ENCODE measurements at regions not wholly inside any gene's neighbourhood (a gene's known extent, or its start where the extent isn't known, plus 50 kb on each side); places are given as distances from the start of the nearest gene placed in this dataset.
"Not testable (repeated sequence)": the region's sequence is repeated elsewhere in the genome, so short reads cannot be mapped to it uniquely, and the experiment has no call there.

DNA sequence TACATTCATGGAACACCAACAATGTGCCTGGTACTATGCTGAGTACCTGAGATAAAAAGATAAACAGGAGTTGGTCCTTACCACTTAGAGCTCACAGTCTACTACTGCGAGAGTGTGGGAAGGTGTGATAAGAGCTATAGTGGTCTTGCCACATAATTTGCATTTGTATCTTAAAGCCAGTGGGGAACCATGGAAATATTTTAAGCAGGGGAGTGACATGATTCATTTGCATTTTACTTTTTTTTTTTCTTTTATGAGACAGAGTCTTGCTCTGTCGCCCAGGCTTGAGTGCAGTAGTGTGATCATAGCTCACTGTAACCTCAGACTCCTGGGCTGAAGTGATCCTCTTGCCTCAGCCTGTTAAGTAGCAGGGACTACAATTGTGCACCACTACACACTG is 53.6 kb downstream of the SRGAP2 start:
- H3K27me3 ChIP-seq (ENCODE audit: control insufficient read depth in 4 of 4, insufficient read depth in 4 of 4, low read length in 3 of 4); H3K9me3 ChIP-seq (ENCODE audit: control insufficient read depth in 4 of 4, low read length in 3 of 4): not testable (repeated sequence)
- no CpG with 5 or more reads among the region's 2 CpGs for WGBS

GRCh38 chr1:206261473-206261872 is 58.1 kb downstream of the SRGAP2 start:
- not testable (repeated sequence) for H3K9me3 ChIP-seq (ENCODE audit: control insufficient read depth in 4 of 4, low read length in 3 of 4); H3K9ac ChIP-seq (ENCODE audit: low read depth in 1 of 2, low read length in 2 of 2); DNase-seq (ENCODE audit: low spot score); H3K4me3 ChIP-seq (ENCODE audit: low read depth in 1 of 3, low read length in 3 of 3); H3K4me1 ChIP-seq (ENCODE audit: control insufficient read depth in 4 of 4, insufficient read depth in 4 of 4, low read length in 3 of 4); H3K27ac ChIP-seq (ENCODE audit: low read depth in 1 of 2, low read length in 2 of 2); H3K36me3 ChIP-seq (ENCODE audit: control insufficient read depth in 4 of 4, insufficient read depth in 3 of 4, low read depth in 1 of 4, low read length in 3 of 4); H3K27me3 ChIP-seq (ENCODE audit: control insufficient read depth in 4 of 4, insufficient read depth in 4 of 4, low read length in 3 of 4)
- WGBS = 85% methylated on average over 5 of the region's 5 CpGs

More for the DNA sequence above, 53.6 kb downstream of the SRGAP2 start:
- H3K36me3 ChIP-seq (ENCODE audit: control insufficient read depth in 4 of 4, insufficient read depth in 3 of 4, low read depth in 1 of 4, low read length in 3 of 4); DNase-seq (ENCODE audit: low spot score); H3K4me3 ChIP-seq (ENCODE audit: low read depth in 1 of 3, low read length in 3 of 3); H3K27ac ChIP-seq (ENCODE audit: low read depth in 1 of 2, low read length in 2 of 2); H3K9ac ChIP-seq (ENCODE audit: low read depth in 1 of 2, low read length in 2 of 2); H3K4me1 ChIP-seq (ENCODE audit: control insufficient read depth in 4 of 4, insufficient read depth in 4 of 4, low read length in 3 of 4): not testable (repeated sequence)

GRCh38 chr1:206262424-206262823 is 59.1 kb downstream of the SRGAP2 start:
- not testable (repeated sequence) for H3K27me3 ChIP-seq (ENCODE audit: control insufficient read depth in 4 of 4, insufficient read depth in 4 of 4, low read length in 3 of 4); H3K27ac ChIP-seq (ENCODE audit: low read depth in 1 of 2, low read length in 2 of 2); H3K9me3 ChIP-seq (ENCODE audit: control insufficient read depth in 4 of 4, low read length in 3 of 4); H3K4me1 ChIP-seq (ENCODE audit: control insufficient read depth in 4 of 4, insufficient read depth in 4 of 4, low read length in 3 of 4); H3K9ac ChIP-seq (ENCODE audit: low read depth in 1 of 2, low read length in 2 of 2); H3K36me3 ChIP-seq (ENCODE audit: control insufficient read depth in 4 of 4, insufficient read depth in 3 of 4, low read depth in 1 of 4, low read length in 3 of 4); DNase-seq (ENCODE audit: low spot score); H3K4me3 ChIP-seq (ENCODE audit: low read depth in 1 of 3, low read length in 3 of 3)
- no CpG with 5 or more reads among the region's 2 CpGs for WGBS

- H3K9me3 ChIP-seq (ENCODE audit: control insufficient read depth in 4 of 4, low read length in 3 of 4); H3K4me1 ChIP-seq (ENCODE audit: control insufficient read depth in 4 of 4, insufficient read depth in 4 of 4, low read length in 3 of 4); H3K27ac ChIP-seq (ENCODE audit: low read depth in 1 of 2, low read length in 2 of 2); DNase-seq (ENCODE audit: low spot score); H3K4me3 ChIP-seq (ENCODE audit: low read depth in 1 of 3, low read length in 3 of 3); H3K27me3 ChIP-seq (ENCODE audit: control insufficient read depth in 4 of 4, insufficient read depth in 4 of 4, low read length in 3 of 4); H3K36me3 ChIP-seq (ENCODE audit: control insufficient read depth in 4 of 4, insufficient read depth in 3 of 4, low read depth in 1 of 4, low read length in 3 of 4); H3K9ac ChIP-seq (ENCODE audit: low read depth in 1 of 2, low read length in 2 of 2): not testable (repeated sequence)
- no CpG with 5 or more reads among the region's 2 CpGs for WGBS
Measured at GRCh38 chr1:206264916-206265315, 61.6 kb downstream of the SRGAP2 start.

DNA sequence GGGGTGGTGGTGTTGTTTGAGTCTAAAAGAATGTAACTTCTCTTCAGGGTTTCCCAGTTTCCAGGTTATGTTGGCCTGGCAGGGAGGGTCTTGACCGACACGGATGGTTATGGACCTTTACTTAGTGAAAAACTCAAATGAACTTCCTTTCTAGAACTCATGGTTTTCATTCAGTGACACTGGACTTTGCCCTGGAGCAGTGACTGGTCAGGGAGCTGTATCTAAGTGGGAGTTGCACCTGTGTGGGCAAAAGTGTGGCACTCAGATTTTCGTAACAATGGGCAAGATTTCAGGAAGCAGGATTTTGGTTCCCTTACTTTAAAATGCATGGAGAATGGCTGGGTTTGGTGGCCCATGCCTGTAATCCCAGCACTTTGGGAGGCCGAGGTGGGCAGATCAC is 67.8 kb downstream of the SRGAP2 start:
- not testable (repeated sequence) for H3K36me3 ChIP-seq (ENCODE audit: control insufficient read depth in 4 of 4, insufficient read depth in 3 of 4, low read depth in 1 of 4, low read length in 3 of 4); H3K27me3 ChIP-seq (ENCODE audit: control insufficient read depth in 4 of 4, insufficient read depth in 4 of 4, low read length in 3 of 4); DNase-seq (ENCODE audit: low spot score); H3K4me3 ChIP-seq (ENCODE audit: low read depth in 1 of 3, low read length in 3 of 3); H3K9ac ChIP-seq (ENCODE audit: low read depth in 1 of 2, low read length in 2 of 2); H3K4me1 ChIP-seq (ENCODE audit: control insufficient read depth in 4 of 4, insufficient read depth in 4 of 4, low read length in 3 of 4); H3K9me3 ChIP-seq (ENCODE audit: control insufficient read depth in 4 of 4, low read length in 3 of 4); H3K27ac ChIP-seq (ENCODE audit: low read depth in 1 of 2, low read length in 2 of 2)
- no CpG with 5 or more reads among the region's 4 CpGs for WGBS

- H3K4me3 ChIP-seq (ENCODE audit: low read depth in 1 of 3, low read length in 3 of 3); H3K27ac ChIP-seq (ENCODE audit: low read depth in 1 of 2, low read length in 2 of 2); DNase-seq (ENCODE audit: low spot score); H3K4me1 ChIP-seq (ENCODE audit: control insufficient read depth in 4 of 4, insufficient read depth in 4 of 4, low read length in 3 of 4); H3K9me3 ChIP-seq (ENCODE audit: control insufficient read depth in 4 of 4, low read length in 3 of 4); H3K27me3 ChIP-seq (ENCODE audit: control insufficient read depth in 4 of 4, insufficient read depth in 4 of 4, low read length in 3 of 4); H3K36me3 ChIP-seq (ENCODE audit: control insufficient read depth in 4 of 4, insufficient read depth in 3 of 4, low read depth in 1 of 4, low read length in 3 of 4); H3K9ac ChIP-seq (ENCODE audit: low read depth in 1 of 2, low read length in 2 of 2): not testable (repeated sequence)
- 100% methylated on average over 1 of the region's 1 CpG for WGBS
Measured at GRCh38 chr1:206273104-206273503, 69.8 kb downstream of the SRGAP2 start.

DNA sequence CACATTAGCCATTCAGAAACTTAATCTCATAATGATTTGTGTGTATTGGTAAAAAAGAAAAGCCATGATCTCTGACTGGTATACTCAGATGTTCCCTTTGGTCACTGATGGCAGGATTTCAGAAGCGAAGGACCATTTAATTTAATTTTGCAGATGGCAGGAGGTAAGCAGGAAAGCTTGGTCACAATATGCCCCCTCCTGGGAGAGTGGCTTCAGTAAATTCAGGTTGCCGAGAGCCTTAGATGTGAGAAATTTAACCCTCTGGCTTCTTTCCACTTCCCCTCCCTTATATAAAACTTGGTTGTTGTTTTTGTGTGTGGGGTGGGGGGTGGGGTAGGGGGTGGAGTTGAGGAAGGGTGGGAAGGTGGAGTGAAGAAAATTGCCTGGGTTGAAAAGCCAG is 72.8 kb downstream of the SRGAP2 start:
- H3K4me3 ChIP-seq (ENCODE audit: low read depth in 1 of 3, low read length in 3 of 3); H3K27me3 ChIP-seq (ENCODE audit: control insufficient read depth in 4 of 4, insufficient read depth in 4 of 4, low read length in 3 of 4); DNase-seq (ENCODE audit: low spot score); H3K9me3 ChIP-seq (ENCODE audit: control insufficient read depth in 4 of 4, low read length in 3 of 4); H3K4me1 ChIP-seq (ENCODE audit: control insufficient read depth in 4 of 4, insufficient read depth in 4 of 4, low read length in 3 of 4); H3K27ac ChIP-seq (ENCODE audit: low read depth in 1 of 2, low read length in 2 of 2); H3K36me3 ChIP-seq (ENCODE audit: control insufficient read depth in 4 of 4, insufficient read depth in 3 of 4, low read depth in 1 of 4, low read length in 3 of 4); H3K9ac ChIP-seq (ENCODE audit: low read depth in 1 of 2, low read length in 2 of 2): not testable (repeated sequence)
- WGBS = 54% methylated on average over 1 of the region's 2 CpGs

DNA sequence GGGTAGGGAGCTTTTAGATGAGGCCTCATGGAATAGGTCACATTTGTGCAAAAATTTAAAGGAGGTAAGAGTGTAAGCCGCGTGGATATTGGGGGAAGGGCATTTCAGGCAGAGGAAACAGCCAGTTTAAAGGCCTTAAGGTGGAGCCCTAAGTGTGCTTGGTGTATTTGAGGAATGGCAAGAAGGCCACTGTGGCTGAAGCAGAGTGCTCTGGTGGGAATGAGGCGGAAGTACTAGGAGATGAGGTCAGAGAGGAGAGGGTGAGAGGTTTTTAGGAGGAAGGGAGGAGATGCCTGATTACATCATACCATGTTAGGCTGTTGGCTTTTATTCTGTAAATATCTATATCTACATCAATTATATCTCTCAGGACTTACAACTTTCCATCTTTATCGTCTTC is 75.3 kb downstream of the SRGAP2 start:
- H3K9me3 ChIP-seq (ENCODE audit: control insufficient read depth in 4 of 4, low read length in 3 of 4); H3K36me3 ChIP-seq (ENCODE audit: control insufficient read depth in 4 of 4, insufficient read depth in 3 of 4, low read depth in 1 of 4, low read length in 3 of 4); H3K27me3 ChIP-seq (ENCODE audit: control insufficient read depth in 4 of 4, insufficient read depth in 4 of 4, low read length in 3 of 4); DNase-seq (ENCODE audit: low spot score); H3K4me1 ChIP-seq (ENCODE audit: control insufficient read depth in 4 of 4, insufficient read depth in 4 of 4, low read length in 3 of 4); H3K4me3 ChIP-seq (ENCODE audit: low read depth in 1 of 3, low read length in 3 of 3); H3K27ac ChIP-seq (ENCODE audit: low read depth in 1 of 2, low read length in 2 of 2); H3K9ac ChIP-seq (ENCODE audit: low read depth in 1 of 2, low read length in 2 of 2): not testable (repeated sequence)
- WGBS = 78% methylated on average over 3 of the region's 4 CpGs

DNA sequence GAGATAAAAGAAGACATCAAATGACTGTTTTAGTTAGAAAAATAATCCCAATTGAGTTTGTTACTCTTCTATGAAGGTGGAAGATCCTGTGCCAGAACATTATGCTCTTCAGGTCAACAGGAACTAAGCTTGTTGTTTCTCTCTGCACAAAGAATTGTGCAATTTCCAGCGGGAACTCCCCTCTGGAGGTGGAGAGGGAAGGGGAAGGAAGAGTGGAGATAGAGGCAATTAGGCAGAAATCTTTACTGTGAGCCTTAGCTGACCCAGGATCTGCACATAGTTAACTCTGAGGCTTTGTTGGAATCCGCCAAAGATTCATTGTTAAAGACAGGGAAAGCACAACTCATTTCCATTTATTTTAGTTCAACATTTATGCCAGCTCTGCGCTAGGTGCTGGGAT is 77.3 kb downstream of the SRGAP2 start:
- H3K9me3 ChIP-seq (ENCODE audit: control insufficient read depth in 4 of 4, low read length in 3 of 4); DNase-seq (ENCODE audit: low spot score); H3K4me3 ChIP-seq (ENCODE audit: low read depth in 1 of 3, low read length in 3 of 3); H3K36me3 ChIP-seq (ENCODE audit: control insufficient read depth in 4 of 4, insufficient read depth in 3 of 4, low read depth in 1 of 4, low read length in 3 of 4); H3K9ac ChIP-seq (ENCODE audit: low read depth in 1 of 2, low read length in 2 of 2); H3K27ac ChIP-seq (ENCODE audit: low read depth in 1 of 2, low read length in 2 of 2); H3K4me1 ChIP-seq (ENCODE audit: control insufficient read depth in 4 of 4, insufficient read depth in 4 of 4, low read length in 3 of 4); H3K27me3 ChIP-seq (ENCODE audit: control insufficient read depth in 4 of 4, insufficient read depth in 4 of 4, low read length in 3 of 4): not testable (repeated sequence)
- whole genome bisulfite sequencing = 83% methylated on average over 1 of the region's 3 CpGs

Measured in liver (tissue), 6 donors.